ENCODE measurements at regions not wholly inside any gene's neighbourhood (a gene's known extent, or its start where the extent isn't known, plus 50 kb on each side); places are given as distances from the start of the nearest gene placed in this dataset.

- Histone ChIP-seq H3K27me3 (replicated peaks in 1 of 2; ENCODE audit: control insufficient read depth in 2 of 2, extremely low read depth in 1 of 2, insufficient read depth in 2 of 2, low read length in 1 of 2) (peaks cover 0 to 9% of the 10 kb centered on the region in 2 experiments), H3K9me3 (no peaks in the 10 kb centered on the region), H3K27ac (ENCODE audit: low read length) (no peak overlapping the region), H3K36me3 (ENCODE audit: control insufficient read depth in 2 of 2, extremely low read depth in 1 of 2, insufficient read depth in 1 of 2, low read length in 1 of 2) (no peaks in the 10 kb centered on the region), H3K4me3 (ENCODE audit: control insufficient read depth in 1 of 2, extremely low read depth in 1 of 2, low read length in 1 of 2) (no peak overlapping the region), H3K4me1 (ENCODE audit: control insufficient read depth in 1 of 2, extremely low read depth in 1 of 2, insufficient read depth in 2 of 2, low read length in 2 of 2) (peaks cover 0 to 4% of the 10 kb centered on the region in 2 experiments)
- CTCF ChIA-PET: interaction anchor here in 1 of 2 donors (0.5 kb wide), 1 partner anchor 117 kb away, joined by 3 read pairs; no protein-coding TSS in a partner anchor
- Mint-ChIP-seq H3K4me3 (no peak overlapping the region), H3K36me3 (no peaks in the 10 kb centered on the region), H3K9me3 (peaks cover 7 to 9% (median 8%) of the 10 kb centered on the region in 3 donors), H3K27ac (no peak overlapping the region), H3K4me1 (no peaks in the 10 kb centered on the region), H3K27me3 (peaks cover 4 to 6% of the 10 kb centered on the region in 2 donors)
- 70% methylated on average over 4 of the region's 4 CpGs for WGBS (ENCODE audit: insufficient coverage)
- no peak for DNase-seq
- no peak for ATAC-seq (replicated peaks in 1 of 4)
- POLR2A ChIA-PET: no interaction called here
Measured at GRCh38 chr7:3235322-3235721, 65.7 kb upstream of the SDK1 start.

- ChIA-PET CTCF (no interaction called here), POLR2A (no interaction called here)
- no peaks in the 10 kb centered on the region for H3K4me1 Mint-ChIP-seq
- DNase-seq: no peak
- H3K4me3 Mint-ChIP-seq: no peak overlapping the region
- peaks cover 7 to 9% (median 8%) of the 10 kb centered on the region in 3 donors for H3K9me3 Mint-ChIP-seq
- H3K36me3 Mint-ChIP-seq: no peaks in the 10 kb centered on the region
- Histone ChIP-seq H3K4me3 (ENCODE audit: control insufficient read depth in 1 of 2, extremely low read depth in 1 of 2, low read length in 1 of 2) (no peak overlapping the region), H3K36me3 (ENCODE audit: control insufficient read depth in 2 of 2, extremely low read depth in 1 of 2, insufficient read depth in 1 of 2, low read length in 1 of 2) (no peaks in the 10 kb centered on the region), H3K27ac (ENCODE audit: low read length) (no peak overlapping the region), H3K4me1 (ENCODE audit: control insufficient read depth in 1 of 2, extremely low read depth in 1 of 2, insufficient read depth in 2 of 2, low read length in 2 of 2) (peaks cover 0 to 4% of the 10 kb centered on the region in 2 experiments), H3K9me3 (no peaks in the 10 kb centered on the region), H3K27me3 (replicated peaks in 1 of 2; ENCODE audit: control insufficient read depth in 2 of 2, extremely low read depth in 1 of 2, insufficient read depth in 2 of 2, low read length in 1 of 2) (peaks cover 0 to 9% of the 10 kb centered on the region in 2 experiments)
- peaks cover 4 to 6% of the 10 kb centered on the region in 2 donors for H3K27me3 Mint-ChIP-seq
- ATAC-seq (replicated peaks in 1 of 4): no peak
- no peak overlapping the region for H3K27ac Mint-ChIP-seq
Measured at GRCh38 chr7:3236268-3236667, 64.8 kb upstream of the SDK1 start.

- H3K9me3 ChIP-seq: no peaks in the 10 kb centered on the region
- H3K4me3 ChIP-seq (ENCODE audit: control insufficient read depth in 1 of 2, extremely low read depth in 1 of 2, low read length in 1 of 2): no peak overlapping the region
- no peak overlapping the region for H3K27ac ChIP-seq (ENCODE audit: low read length)
- peaks cover 0 to 16% of the 10 kb centered on the region in 2 experiments for H3K27me3 ChIP-seq (replicated peaks in 1 of 2; ENCODE audit: control insufficient read depth in 2 of 2, extremely low read depth in 1 of 2, insufficient read depth in 2 of 2, low read length in 1 of 2)
- Mint-ChIP-seq H3K36me3 (no peaks in the 10 kb centered on the region), H3K4me1 (no peaks in the 10 kb centered on the region), H3K27me3 (peaks cover 4 to 9% of the 10 kb centered on the region in 2 donors), H3K9me3 (peaks cover 7 to 9% (median 8%) of the 10 kb centered on the region in 3 donors), H3K4me3 (no peak overlapping the region), H3K27ac (no peak overlapping the region)
- 56% methylated on average over 2 of the region's 3 CpGs for WGBS (ENCODE audit: insufficient coverage)
- DNase-seq (no peak), ATAC-seq (replicated peaks in 1 of 4) (no peak)
- H3K36me3 ChIP-seq (ENCODE audit: control insufficient read depth in 2 of 2, extremely low read depth in 1 of 2, insufficient read depth in 1 of 2, low read length in 1 of 2): no peaks in the 10 kb centered on the region
- ChIA-PET CTCF (no interaction called here), POLR2A (no interaction called here)
- no peaks in the 10 kb centered on the region for H3K4me1 ChIP-seq (ENCODE audit: control insufficient read depth in 1 of 2, extremely low read depth in 1 of 2, insufficient read depth in 2 of 2, low read length in 2 of 2)
Measured at GRCh38 chr7:3238525-3239210, 62.4 kb upstream of the SDK1 start.

GRCh38 chr7:3239291-3239691 is 61.8 kb upstream of the SDK1 start:
- CTCF ChIA-PET: no interaction called here
- Mint-ChIP-seq H3K27me3 (peaks cover 4 to 9% of the 10 kb centered on the region in 2 donors), H3K27ac (no peak overlapping the region), H3K4me3 (no peak overlapping the region), H3K4me1 (no peaks in the 10 kb centered on the region), H3K36me3 (no peaks in the 10 kb centered on the region), H3K9me3 (peaks cover 7 to 9% (median 8%) of the 10 kb centered on the region in 3 donors)
- Histone ChIP-seq H3K36me3 (ENCODE audit: control insufficient read depth in 2 of 2, extremely low read depth in 1 of 2, insufficient read depth in 1 of 2, low read length in 1 of 2) (no peaks in the 10 kb centered on the region), H3K27me3 (replicated peaks in 1 of 2; ENCODE audit: control insufficient read depth in 2 of 2, extremely low read depth in 1 of 2, insufficient read depth in 2 of 2, low read length in 1 of 2) (peaks cover 0 to 16% of the 10 kb centered on the region in 2 experiments), H3K27ac (ENCODE audit: low read length) (no peak overlapping the region), H3K4me1 (ENCODE audit: control insufficient read depth in 1 of 2, extremely low read depth in 1 of 2, insufficient read depth in 2 of 2, low read length in 2 of 2) (no peaks in the 10 kb centered on the region), H3K9me3 (no peaks in the 10 kb centered on the region), H3K4me3 (ENCODE audit: control insufficient read depth in 1 of 2, extremely low read depth in 1 of 2, low read length in 1 of 2) (no peak overlapping the region)
- no peak for ATAC-seq (replicated peaks in 1 of 4)
- 91% methylated on average over 10 of the region's 12 CpGs for WGBS (ENCODE audit: insufficient coverage)
- POLR2A ChIA-PET: no interaction called here
- no peak for DNase-seq

- Histone ChIP-seq H3K4me3 (ENCODE audit: control insufficient read depth in 1 of 2, extremely low read depth in 1 of 2, low read length in 1 of 2) (no peak overlapping the region), H3K36me3 (ENCODE audit: control insufficient read depth in 2 of 2, extremely low read depth in 1 of 2, insufficient read depth in 1 of 2, low read length in 1 of 2) (no peaks in the 10 kb centered on the region), H3K27me3 (replicated peaks in 1 of 2; ENCODE audit: control insufficient read depth in 2 of 2, extremely low read depth in 1 of 2, insufficient read depth in 2 of 2, low read length in 1 of 2) (peaks cover 0 to 16% of the 10 kb centered on the region in 2 experiments), H3K27ac (ENCODE audit: low read length) (no peak overlapping the region), H3K9me3 (no peaks in the 10 kb centered on the region), H3K4me1 (ENCODE audit: control insufficient read depth in 1 of 2, extremely low read depth in 1 of 2, insufficient read depth in 2 of 2, low read length in 2 of 2) (no peaks in the 10 kb centered on the region)
- ChIA-PET CTCF (interaction anchor here in 1 of 2 donors (0.7 kb wide), 1 partner anchor 32 kb away, joined by 11 read pairs; no protein-coding TSS in a partner anchor), POLR2A (no interaction called here)
- H3K36me3 Mint-ChIP-seq: no peaks in the 10 kb centered on the region
- H3K27me3 Mint-ChIP-seq: peaks cover 0 to 6% of the 10 kb centered on the region in 2 donors
- WGBS (ENCODE audit: insufficient coverage): 92% methylated on average over 21 of the region's 25 CpGs
- ATAC-seq (replicated peaks in 1 of 4): no peak
- H3K4me3 Mint-ChIP-seq: no peak overlapping the region
- H3K27ac Mint-ChIP-seq: no peak overlapping the region
- no peak for DNase-seq
- no peaks in the 10 kb centered on the region for H3K4me1 Mint-ChIP-seq
- H3K9me3 Mint-ChIP-seq: peaks cover 0 to 3% (median 0%) of the 10 kb centered on the region in 3 donors
Measured at GRCh38 chr7:3240826-3241430, 60.1 kb upstream of the SDK1 start.

GRCh38 chr7:3241686-3242258 is 59.3 kb upstream of the SDK1 start:
- Histone ChIP-seq H3K9me3 (no peaks in the 10 kb centered on the region), H3K4me1 (ENCODE audit: control insufficient read depth in 1 of 2, extremely low read depth in 1 of 2, insufficient read depth in 2 of 2, low read length in 2 of 2) (no peaks in the 10 kb centered on the region), H3K36me3 (ENCODE audit: control insufficient read depth in 2 of 2, extremely low read depth in 1 of 2, insufficient read depth in 1 of 2, low read length in 1 of 2) (no peaks in the 10 kb centered on the region), H3K4me3 (ENCODE audit: control insufficient read depth in 1 of 2, extremely low read depth in 1 of 2, low read length in 1 of 2) (no peak overlapping the region), H3K27me3 (replicated peaks in 1 of 2; ENCODE audit: control insufficient read depth in 2 of 2, extremely low read depth in 1 of 2, insufficient read depth in 2 of 2, low read length in 1 of 2) (peaks cover 0 to 19% of the 10 kb centered on the region in 2 experiments), H3K27ac (ENCODE audit: low read length) (no peak overlapping the region)
- Mint-ChIP-seq H3K27ac (no peak overlapping the region), H3K27me3 (peaks cover 0 to 6% of the 10 kb centered on the region in 2 donors), H3K4me3 (no peak overlapping the region), H3K4me1 (no peaks in the 10 kb centered on the region), H3K9me3 (peaks cover 0 to 3% (median 0%) of the 10 kb centered on the region in 3 donors), H3K36me3 (no peaks in the 10 kb centered on the region)
- ChIA-PET CTCF (interaction anchor here in 1 of 2 donors (0.7 kb wide), 1 partner anchor 33 kb away, joined by 11 read pairs; no protein-coding TSS in a partner anchor), POLR2A (no interaction called here)
- ATAC-seq (replicated peaks in 1 of 4) (no peak), DNase-seq (no peak)
- 94% methylated on average over 2 of the region's 6 CpGs for WGBS (ENCODE audit: insufficient coverage)

All from T-cell (primary cell).